ENCODE measurements at regions not wholly inside any gene's neighbourhood (a gene's known extent, or its start where the extent isn't known, plus 50 kb on each side); places are given as distances from the start of the nearest gene placed in this dataset.

GRCh38 chr13:30560212-30560611, 57.5 kb upstream of the USPL1 start:
- Mint-ChIP-seq H3K27ac (ENCODE audit: unreplicated experiment) (no peak overlapping the region), H3K36me3 (ENCODE audit: low read depth) (no peaks in the 10 kb centered on the region), H3K27me3 (ENCODE audit: low read depth) (no peaks in the 10 kb centered on the region), H3K4me1 (no peaks in the 10 kb centered on the region), H3K9me3 (no peaks in the 10 kb centered on the region), H3K4me3 (no peak overlapping the region)
- no peak for TF ChIP-seq CTCF (conservative IDR thresholded peaks at IDR 0.05)
- DNase-seq (ENCODE audit: low read depth, low spot score) = no peak

GRCh38 chr13:30561511-30561910, 56.2 kb upstream of the USPL1 start:
- Mint-ChIP-seq H3K36me3 (ENCODE audit: low read depth) (no peaks in the 10 kb centered on the region), H3K27ac (ENCODE audit: unreplicated experiment) (no peak overlapping the region), H3K4me3 (no peak overlapping the region), H3K4me1 (no peaks in the 10 kb centered on the region), H3K27me3 (ENCODE audit: low read depth) (no peaks in the 10 kb centered on the region), H3K9me3 (no peaks in the 10 kb centered on the region)
- TF ChIP-seq CTCF (conservative IDR thresholded peaks at IDR 0.05) = no peak
- no peak for DNase-seq (ENCODE audit: low read depth, low spot score)

- H3K36me3 Mint-ChIP-seq (ENCODE audit: low read depth) = no peaks in the 10 kb centered on the region
These were observed 53.2 kb upstream of the USPL1 start for GRCh38 chr13:30564489-30564888.

GRCh38 chr13:30565658-30566057, 52.1 kb upstream of the USPL1 start:
- Mint-ChIP-seq H3K36me3 (ENCODE audit: low read depth) (no peaks in the 10 kb centered on the region), H3K27me3 (ENCODE audit: low read depth) (no peaks in the 10 kb centered on the region), H3K4me3 (no peak overlapping the region), H3K9me3 (no peaks in the 10 kb centered on the region), H3K27ac (ENCODE audit: unreplicated experiment) (no peak overlapping the region), H3K4me1 (peaks cover 9% of the 10 kb centered on the region)
- DNase-seq (ENCODE audit: low read depth, low spot score) = no peak
- TF ChIP-seq CTCF (conservative IDR thresholded peaks at IDR 0.05) = no peak

More at GRCh38 chr13:30564489-30564888, 53.2 kb upstream of the USPL1 start:
- Mint-ChIP-seq H3K9me3 (no peaks in the 10 kb centered on the region), H3K27me3 (ENCODE audit: low read depth) (no peaks in the 10 kb centered on the region), H3K27ac (ENCODE audit: unreplicated experiment) (no peak overlapping the region), H3K4me3 (no peak overlapping the region), H3K4me1 (no peaks in the 10 kb centered on the region)
- no peak for DNase-seq (ENCODE audit: low read depth, low spot score)
- TF ChIP-seq CTCF (conservative IDR thresholded peaks at IDR 0.05) = no peak

GRCh38 chr13:30567072-30567471, 50.6 kb upstream of the USPL1 start:
- no peak for DNase-seq (ENCODE audit: low read depth, low spot score)
- Mint-ChIP-seq H3K36me3 (ENCODE audit: low read depth) (no peaks in the 10 kb centered on the region), H3K9me3 (no peaks in the 10 kb centered on the region), H3K4me3 (no peak overlapping the region), H3K27me3 (ENCODE audit: low read depth) (no peaks in the 10 kb centered on the region), H3K27ac (ENCODE audit: unreplicated experiment) (no peak overlapping the region), H3K4me1 (peaks cover 10% of the 10 kb centered on the region)
- TF ChIP-seq CTCF (conservative IDR thresholded peaks at IDR 0.05) = no peak

All from neural crest cell (in vitro differentiated cells).